ENCODE measurements at regions not wholly inside any gene's neighbourhood (a gene's known extent, or its start where the extent isn't known, plus 50 kb on each side); places are given as distances from the start of the nearest gene placed in this dataset.

GRCh38 chr2:147439986-147440385 lies 404.8 kb upstream of the ACVR2A start:
- no peaks in the 10 kb centered on the region for H3K9me3 ChIP-seq (ENCODE audit: control insufficient read depth in 5 of 5, low read length in 5 of 5)
- no peak overlapping the region for H3K27ac ChIP-seq (ENCODE audit: low read depth, low read length)
- no peak overlapping the region for H3K9ac ChIP-seq (ENCODE audit: low read length in 5 of 5)
- no peaks in the 10 kb centered on the region for H3K27me3 ChIP-seq (ENCODE audit: control insufficient read depth in 5 of 5, insufficient read depth in 4 of 5, low read length in 5 of 5)
- H3K4me1 ChIP-seq (ENCODE audit: control insufficient read depth in 5 of 5, insufficient read depth in 5 of 5, low read length in 5 of 5), result no peaks in the 10 kb centered on the region
- no peaks in the 10 kb centered on the region for H3K36me3 ChIP-seq (ENCODE audit: control insufficient read depth in 5 of 5, insufficient read depth in 5 of 5, low read length in 5 of 5)
- H3K4me3 ChIP-seq (ENCODE audit: low read depth in 1 of 5, low read length in 5 of 5), result no peak overlapping the region

GRCh38 chr2:147438882-147439281 lies 405.9 kb upstream of the ACVR2A start:
- H3K9me3 ChIP-seq (ENCODE audit: control insufficient read depth in 5 of 5, low read length in 5 of 5), result no peaks in the 10 kb centered on the region
- no peaks in the 10 kb centered on the region for H3K4me1 ChIP-seq (ENCODE audit: control insufficient read depth in 5 of 5, insufficient read depth in 5 of 5, low read length in 5 of 5)
- no peak overlapping the region for H3K9ac ChIP-seq (ENCODE audit: low read length in 5 of 5)
- H3K27ac ChIP-seq (ENCODE audit: low read depth, low read length), result no peak overlapping the region
- H3K4me3 ChIP-seq (ENCODE audit: low read depth in 1 of 5, low read length in 5 of 5), result no peak overlapping the region
- no peaks in the 10 kb centered on the region for H3K27me3 ChIP-seq (ENCODE audit: control insufficient read depth in 5 of 5, insufficient read depth in 4 of 5, low read length in 5 of 5)
- no peaks in the 10 kb centered on the region for H3K36me3 ChIP-seq (ENCODE audit: control insufficient read depth in 5 of 5, insufficient read depth in 5 of 5, low read length in 5 of 5)

- no peaks in the 10 kb centered on the region for H3K9me3 ChIP-seq (ENCODE audit: control insufficient read depth in 5 of 5, low read length in 5 of 5)
- peaks cover 0 to 9% (median 0%) of the 10 kb centered on the region in 5 donors for H3K4me1 ChIP-seq (ENCODE audit: control insufficient read depth in 5 of 5, insufficient read depth in 5 of 5, low read length in 5 of 5)
- no peaks in the 10 kb centered on the region for H3K36me3 ChIP-seq (ENCODE audit: control insufficient read depth in 5 of 5, insufficient read depth in 5 of 5, low read length in 5 of 5)
- no peak overlapping the region for H3K4me3 ChIP-seq (ENCODE audit: low read depth in 1 of 5, low read length in 5 of 5)
- H3K27ac ChIP-seq (ENCODE audit: low read depth, low read length), result no peak overlapping the region
- no peaks in the 10 kb centered on the region for H3K27me3 ChIP-seq (ENCODE audit: control insufficient read depth in 5 of 5, insufficient read depth in 4 of 5, low read length in 5 of 5)
- H3K9ac ChIP-seq (ENCODE audit: low read length in 5 of 5), result no peak overlapping the region
These were observed 411.0 kb upstream of the ACVR2A start for GRCh38 chr2:147433822-147434221.

- H3K27ac ChIP-seq (ENCODE audit: low read depth, low read length), result no peak overlapping the region
These were observed 414.4 kb upstream of the ACVR2A start for GRCh38 chr2:147430408-147430807.

GRCh38 chr2:147428120-147428747 lies 416.6 kb upstream of the ACVR2A start:
- Histone ChIP-seq H3K9me3 (ENCODE audit: control insufficient read depth in 5 of 5, low read length in 5 of 5) (no peaks in the 10 kb centered on the region), H3K4me1 (ENCODE audit: control insufficient read depth in 5 of 5, insufficient read depth in 5 of 5, low read length in 5 of 5) (peaks cover 0 to 9% (median 0%) of the 10 kb centered on the region in 5 donors), H3K4me3 (ENCODE audit: low read depth in 1 of 5, low read length in 5 of 5) (no peak overlapping the region), H3K9ac (ENCODE audit: low read length in 5 of 5) (no peak overlapping the region), H3K27me3 (ENCODE audit: control insufficient read depth in 5 of 5, insufficient read depth in 4 of 5, low read length in 5 of 5) (no peaks in the 10 kb centered on the region), H3K36me3 (ENCODE audit: control insufficient read depth in 5 of 5, insufficient read depth in 5 of 5, low read length in 5 of 5) (no peaks in the 10 kb centered on the region), H3K27ac (ENCODE audit: low read depth, low read length) (no peak overlapping the region)

More at GRCh38 chr2:147430408-147430807, 414.4 kb upstream of the ACVR2A start:
- Histone ChIP-seq H3K9me3 (ENCODE audit: control insufficient read depth in 5 of 5, low read length in 5 of 5) (no peaks in the 10 kb centered on the region), H3K36me3 (ENCODE audit: control insufficient read depth in 5 of 5, insufficient read depth in 5 of 5, low read length in 5 of 5) (no peaks in the 10 kb centered on the region), H3K27me3 (ENCODE audit: control insufficient read depth in 5 of 5, insufficient read depth in 4 of 5, low read length in 5 of 5) (no peaks in the 10 kb centered on the region), H3K4me3 (ENCODE audit: low read depth in 1 of 5, low read length in 5 of 5) (no peak overlapping the region), H3K9ac (ENCODE audit: low read length in 5 of 5) (no peak overlapping the region), H3K4me1 (ENCODE audit: control insufficient read depth in 5 of 5, insufficient read depth in 5 of 5, low read length in 5 of 5) (peaks cover 0 to 9% (median 0%) of the 10 kb centered on the region in 5 donors)

- H3K4me3 ChIP-seq (ENCODE audit: low read depth in 1 of 5, low read length in 5 of 5), result no peak overlapping the region
- H3K27ac ChIP-seq (ENCODE audit: low read depth, low read length), result no peak overlapping the region
- no peaks in the 10 kb centered on the region for H3K36me3 ChIP-seq (ENCODE audit: control insufficient read depth in 5 of 5, insufficient read depth in 5 of 5, low read length in 5 of 5)
- H3K9me3 ChIP-seq (ENCODE audit: control insufficient read depth in 5 of 5, low read length in 5 of 5), result no peaks in the 10 kb centered on the region
- H3K9ac ChIP-seq (ENCODE audit: low read length in 5 of 5), result no peak overlapping the region
- H3K27me3 ChIP-seq (ENCODE audit: control insufficient read depth in 5 of 5, insufficient read depth in 4 of 5, low read length in 5 of 5), result no peaks in the 10 kb centered on the region
- H3K4me1 ChIP-seq (ENCODE audit: control insufficient read depth in 5 of 5, insufficient read depth in 5 of 5, low read length in 5 of 5), result peaks cover 0 to 2% (median 0%) of the 10 kb centered on the region in 5 donors
These were observed 419.3 kb upstream of the ACVR2A start for GRCh38 chr2:147425437-147426029.

GRCh38 chr2:147424766-147425165 lies 420.1 kb upstream of the ACVR2A start:
- no peaks in the 10 kb centered on the region for H3K36me3 ChIP-seq (ENCODE audit: control insufficient read depth in 5 of 5, insufficient read depth in 5 of 5, low read length in 5 of 5)
- H3K27me3 ChIP-seq (ENCODE audit: control insufficient read depth in 5 of 5, insufficient read depth in 4 of 5, low read length in 5 of 5), result no peaks in the 10 kb centered on the region
- no peak overlapping the region for H3K9ac ChIP-seq (ENCODE audit: low read length in 5 of 5)
- no peaks in the 10 kb centered on the region for H3K9me3 ChIP-seq (ENCODE audit: control insufficient read depth in 5 of 5, low read length in 5 of 5)
- H3K4me3 ChIP-seq (ENCODE audit: low read depth in 1 of 5, low read length in 5 of 5), result no peak overlapping the region
- H3K27ac ChIP-seq (ENCODE audit: low read depth, low read length), result no peak overlapping the region
- H3K4me1 ChIP-seq (ENCODE audit: control insufficient read depth in 5 of 5, insufficient read depth in 5 of 5, low read length in 5 of 5), result peaks cover 0 to 2% (median 0%) of the 10 kb centered on the region in 5 donors

- Histone ChIP-seq H3K27ac (ENCODE audit: low read depth, low read length) (no peak overlapping the region), H3K9ac (ENCODE audit: low read length in 5 of 5) (no peak overlapping the region), H3K4me1 (ENCODE audit: control insufficient read depth in 5 of 5, insufficient read depth in 5 of 5, low read length in 5 of 5) (peaks cover 0 to 1% (median 0%) of the 10 kb centered on the region in 5 donors), H3K4me3 (ENCODE audit: low read depth in 1 of 5, low read length in 5 of 5) (no peak overlapping the region), H3K9me3 (ENCODE audit: control insufficient read depth in 5 of 5, low read length in 5 of 5) (no peaks in the 10 kb centered on the region), H3K36me3 (ENCODE audit: control insufficient read depth in 5 of 5, insufficient read depth in 5 of 5, low read length in 5 of 5) (no peaks in the 10 kb centered on the region), H3K27me3 (ENCODE audit: control insufficient read depth in 5 of 5, insufficient read depth in 4 of 5, low read length in 5 of 5) (no peaks in the 10 kb centered on the region)
These were observed 423.7 kb upstream of the ACVR2A start for GRCh38 chr2:147420947-147421675.

- no peaks in the 10 kb centered on the region for H3K27me3 ChIP-seq (ENCODE audit: control insufficient read depth in 5 of 5, insufficient read depth in 4 of 5, low read length in 5 of 5)
- no peaks in the 10 kb centered on the region for H3K36me3 ChIP-seq (ENCODE audit: control insufficient read depth in 5 of 5, insufficient read depth in 5 of 5, low read length in 5 of 5)
- H3K4me1 ChIP-seq (ENCODE audit: control insufficient read depth in 5 of 5, insufficient read depth in 5 of 5, low read length in 5 of 5), result no peaks in the 10 kb centered on the region
- H3K4me3 ChIP-seq (ENCODE audit: low read depth in 1 of 5, low read length in 5 of 5), result no peak overlapping the region
- no peaks in the 10 kb centered on the region for H3K9me3 ChIP-seq (ENCODE audit: control insufficient read depth in 5 of 5, low read length in 5 of 5)
- H3K27ac ChIP-seq (ENCODE audit: low read depth, low read length), result no peak overlapping the region
- no peak overlapping the region for H3K9ac ChIP-seq (ENCODE audit: low read length in 5 of 5)
These were observed 424.3 kb upstream of the ACVR2A start for GRCh38 chr2:147420517-147420916.

- H3K4me1 ChIP-seq (ENCODE audit: control insufficient read depth in 5 of 5, insufficient read depth in 5 of 5, low read length in 5 of 5), result no peaks in the 10 kb centered on the region
- no peak overlapping the region for H3K4me3 ChIP-seq (ENCODE audit: low read depth in 1 of 5, low read length in 5 of 5)
- H3K9me3 ChIP-seq (ENCODE audit: control insufficient read depth in 5 of 5, low read length in 5 of 5), result no peaks in the 10 kb centered on the region
- no peaks in the 10 kb centered on the region for H3K36me3 ChIP-seq (ENCODE audit: control insufficient read depth in 5 of 5, insufficient read depth in 5 of 5, low read length in 5 of 5)
- no peaks in the 10 kb centered on the region for H3K27me3 ChIP-seq (ENCODE audit: control insufficient read depth in 5 of 5, insufficient read depth in 4 of 5, low read length in 5 of 5)
- H3K9ac ChIP-seq (ENCODE audit: low read length in 5 of 5), result no peak overlapping the region
- H3K27ac ChIP-seq (ENCODE audit: low read depth, low read length), result no peak overlapping the region
These were observed 428.7 kb upstream of the ACVR2A start for GRCh38 chr2:147416099-147416498.
